HG03442 (cell line): ENCODE measurements at regions not wholly inside any gene's neighbourhood (a gene's known extent, or its start where the extent isn't known, plus 50 kb on each side); places are given as distances from the start of the nearest gene placed in this dataset.

Experiments
- ATAC-seq: cut with Tn5 transposase; IDR thresholded peaks from one replicate; pipeline ENCODE4 v1.9.1; 2021; ENCODE audit warnings: mild to moderate bottlenecking, moderate library complexity; ENCODE audit not compliant: unreplicated experiment

- ATAC-seq: peak; percentile 53
Observed at GRCh38 chr21:10270211-10270610, 251.2 kb upstream of the TPTE start.

- ATAC-seq: peak; percentile 15
Observed at GRCh38 chr21:10271666-10272207, 249.6 kb upstream of the TPTE start.

- peak; percentile 78 for ATAC-seq
Observed at GRCh38 chr21:10272216-10272615, 249.2 kb upstream of the TPTE start.

- ATAC-seq: no peak
Observed at GRCh38 chr21:10273196-10273595, 248.2 kb upstream of the TPTE start.

GRCh38 chr21:10273794-10274338 is 247.5 kb upstream of the TPTE start:
- peak; percentile 70 for ATAC-seq
